ENCODE measurements at regions not wholly inside any gene's neighbourhood (a gene's known extent, or its start where the extent isn't known, plus 50 kb on each side); places are given as distances from the start of the nearest gene placed in this dataset.

GRCh38 chr17:63138713-63139112, 172.7 kb downstream of the TANC2 start:
- TF ChIP-seq CTCF (IDR thresholded peaks at IDR 0.05) (no peak), POLR2A (IDR thresholded peaks at IDR 0.05) (no peak), POLR2AphosphoS5 (IDR thresholded peaks at IDR 0.05) (no peak)
